ENCODE measurements at regions not wholly inside any gene's neighbourhood (a gene's known extent, or its start where the extent isn't known, plus 50 kb on each side); places are given as distances from the start of the nearest gene placed in this dataset.

- TF ChIP-seq CTCF (IDR thresholded peaks at IDR 0.05) (no peak), POLR2AphosphoS5 (IDR thresholded peaks at IDR 0.05; ENCODE audit: low read depth, low read length) (no peak)
Measured at GRCh38 chr6:114793428-114793827, 450.6 kb upstream of the HS3ST5 start.
